ENCODE measurements at regions not wholly inside any gene's neighbourhood (a gene's known extent, or its start where the extent isn't known, plus 50 kb on each side); places are given as distances from the start of the nearest gene placed in this dataset.

DNA sequence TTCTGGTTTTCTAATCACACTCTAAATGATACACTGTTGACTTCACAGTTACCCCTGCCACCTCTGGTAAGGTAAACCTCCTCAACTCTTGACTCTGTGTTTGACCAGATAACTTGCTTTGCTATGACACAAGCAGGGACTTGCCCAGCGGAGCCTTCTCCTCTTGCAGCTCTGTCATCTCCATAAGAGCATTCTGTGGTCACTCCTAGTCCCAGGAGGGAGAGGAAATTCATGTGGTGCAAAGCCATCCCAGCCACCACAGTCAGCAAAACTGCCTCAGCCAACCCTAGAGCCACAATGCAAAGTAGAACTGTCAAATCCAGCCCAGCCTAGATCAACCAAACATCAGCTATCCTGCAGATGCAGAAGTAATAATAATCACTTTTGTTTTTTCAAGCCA is 144.7 kb upstream of the GADL1 start:
- Histone ChIP-seq H3K4me1 (no peaks in the 10 kb centered on the region), H3K4me3 (no peak overlapping the region), H3K27ac (no peak overlapping the region), H3K36me3 (ENCODE audit: low read depth, missing control alignments) (no peaks in the 10 kb centered on the region), H3K9me3 (no peaks in the 10 kb centered on the region), H3K27me3 (no peaks in the 10 kb centered on the region)
- WGBS, 2 donors: 87 to 92% methylated on average over 1 of the region's 1 CpG
- TF ChIP-seq, protein P1, sequence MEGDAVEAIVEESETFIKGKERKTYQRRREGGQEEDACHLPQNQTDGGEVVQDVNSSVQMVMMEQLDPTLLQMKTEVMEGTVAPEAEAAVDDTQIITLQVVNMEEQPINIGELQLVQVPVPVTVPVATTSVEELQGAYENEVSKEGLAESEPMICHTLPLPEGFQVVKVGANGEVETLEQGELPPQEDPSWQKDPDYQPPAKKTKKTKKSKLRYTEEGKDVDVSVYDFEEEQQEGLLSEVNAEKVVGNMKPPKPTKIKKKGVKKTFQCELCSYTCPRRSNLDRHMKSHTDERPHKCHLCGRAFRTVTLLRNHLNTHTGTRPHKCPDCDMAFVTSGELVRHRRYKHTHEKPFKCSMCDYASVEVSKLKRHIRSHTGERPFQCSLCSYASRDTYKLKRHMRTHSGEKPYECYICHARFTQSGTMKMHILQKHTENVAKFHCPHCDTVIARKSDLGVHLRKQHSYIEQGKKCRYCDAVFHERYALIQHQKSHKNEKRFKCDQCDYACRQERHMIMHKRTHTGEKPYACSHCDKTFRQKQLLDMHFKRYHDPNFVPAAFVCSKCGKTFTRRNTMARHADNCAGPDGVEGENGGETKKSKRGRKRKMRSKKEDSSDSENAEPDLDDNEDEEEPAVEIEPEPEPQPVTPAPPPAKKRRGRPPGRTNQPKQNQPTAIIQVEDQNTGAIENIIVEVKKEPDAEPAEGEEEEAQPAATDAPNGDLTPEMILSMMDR (IDR thresholded peaks at IDR 0.05): no peak
- intact Hi-C loops (cut with DNase I; ENCODE audit: low total_unique reads): no loop called here
- no peak for DNase-seq

DNA sequence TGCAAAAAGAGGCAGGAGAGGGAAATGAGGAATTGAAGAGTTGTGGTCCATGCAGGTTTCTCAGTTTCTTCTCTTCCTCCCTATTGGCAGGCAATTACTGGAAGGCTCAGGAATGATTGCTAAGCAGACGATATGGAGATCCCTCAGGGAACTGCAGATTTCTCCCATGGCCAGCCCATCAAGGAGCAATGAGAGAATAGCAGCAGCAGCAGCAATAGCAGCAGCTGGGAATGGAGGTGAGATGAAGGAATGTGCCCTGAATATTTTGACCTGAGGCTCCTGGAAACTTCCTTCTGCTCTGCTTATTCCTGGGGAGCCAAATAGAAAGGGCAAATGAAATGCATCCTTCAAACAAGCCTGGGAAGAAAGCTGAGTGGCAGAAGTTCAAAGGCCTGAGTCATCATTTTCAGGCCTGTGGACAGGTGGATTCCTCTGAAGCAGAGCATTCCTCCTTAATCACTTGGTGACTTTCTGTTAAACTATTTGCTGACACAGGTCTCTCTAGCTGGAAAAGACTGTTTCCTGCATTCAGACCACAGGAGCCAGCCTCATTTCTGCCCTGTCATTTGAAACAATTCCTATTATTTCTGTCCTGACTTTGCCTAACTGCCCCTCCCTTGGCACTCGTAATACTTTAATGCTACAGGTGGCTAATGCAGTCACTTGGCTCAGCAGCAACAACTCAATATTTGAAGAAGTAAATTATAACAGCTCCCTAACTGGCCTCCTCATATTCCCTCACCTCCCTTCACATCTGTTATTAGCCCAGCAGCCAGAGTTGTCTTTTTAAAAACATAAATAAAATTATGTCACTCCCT is 146.9 kb upstream of the GADL1 start:
- Histone ChIP-seq H3K27me3 (no peaks in the 10 kb centered on the region), H3K27ac (no peak overlapping the region), H3K9me3 (no peaks in the 10 kb centered on the region), H3K36me3 (ENCODE audit: low read depth, missing control alignments) (no peaks in the 10 kb centered on the region), H3K4me3 (no peak overlapping the region), H3K4me1 (no peaks in the 10 kb centered on the region)
- DNase-seq: no peak
- no peak for TF ChIP-seq POLR2A (IDR thresholded peaks at IDR 0.05)
- TF ChIP-seq, protein P1 (IDR thresholded peaks at IDR 0.05): no peak
- intact Hi-C loops (cut with DNase I; ENCODE audit: low total_unique reads): no loop called here
- WGBS, 2 donors: 63 to 68% methylated on average over 2 of the region's 2 CpGs

DNA sequence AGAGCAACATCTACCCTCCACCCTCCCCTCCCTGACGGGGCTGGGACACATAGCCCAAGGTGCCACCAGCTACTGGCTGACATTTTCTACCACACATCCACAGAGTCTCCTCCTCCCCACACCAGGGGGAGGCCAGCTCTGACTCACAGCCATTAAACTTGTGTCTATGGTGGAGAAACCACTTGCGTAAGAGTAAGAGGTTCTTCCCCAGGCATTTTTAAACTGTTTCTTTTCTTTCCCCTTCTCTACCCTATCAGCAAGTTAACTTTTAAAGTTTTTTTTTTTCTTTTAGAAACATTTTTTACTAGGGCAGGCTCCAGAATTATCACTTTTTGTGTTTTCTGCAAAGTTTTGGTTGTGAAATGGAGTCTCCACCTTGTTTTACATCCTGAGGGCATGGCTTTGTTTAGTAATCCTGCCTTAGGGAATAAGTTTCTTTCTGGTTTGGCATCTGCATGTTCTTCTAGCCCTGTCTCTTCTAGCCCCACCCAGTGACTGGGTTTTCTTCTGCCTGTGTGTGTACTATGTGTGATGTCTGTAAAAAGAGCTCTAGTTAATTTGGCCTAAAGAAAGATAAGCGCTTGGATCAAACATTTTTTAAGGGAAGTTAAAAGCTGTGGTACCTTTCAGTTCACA is 148.8 kb upstream of the GADL1 start:
- H3K27ac ChIP-seq: no peak overlapping the region
- 88 to 92% methylated on average over 3 of the region's 3 CpGs for WGBS, 2 donors

DNA sequence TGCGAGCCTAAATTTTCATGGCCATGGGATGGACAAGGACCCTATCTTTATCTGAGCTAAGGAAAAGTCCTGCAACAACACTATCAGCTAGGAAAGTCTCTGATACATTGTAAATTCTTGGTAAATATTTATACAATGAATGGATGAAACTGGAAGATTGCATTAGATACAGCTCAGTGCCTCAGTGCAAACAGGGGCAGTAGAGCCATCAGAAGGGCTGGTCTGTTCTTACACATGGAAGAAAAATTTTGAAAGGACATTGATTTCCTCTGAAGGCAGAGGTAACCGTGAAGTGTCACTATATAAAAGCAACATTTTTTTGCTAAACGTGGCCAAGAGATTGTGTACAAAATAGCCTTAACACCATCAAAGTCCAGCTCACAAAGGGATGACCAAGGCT is 153.2 kb upstream of the GADL1 start:
- DNase-seq: no peak
- 62 to 75% methylated on average over 3 of the region's 3 CpGs for WGBS, 2 donors
- intact Hi-C loops (cut with DNase I; ENCODE audit: low total_unique reads): no loop called here
- Histone ChIP-seq H3K27ac (no peak overlapping the region), H3K36me3 (ENCODE audit: low read depth, missing control alignments) (no peaks in the 10 kb centered on the region), H3K4me1 (no peaks in the 10 kb centered on the region), H3K27me3 (no peaks in the 10 kb centered on the region), H3K9me3 (no peaks in the 10 kb centered on the region), H3K4me3 (no peak overlapping the region)
- TF ChIP-seq POLR2A (IDR thresholded peaks at IDR 0.05): no peak
- TF ChIP-seq, protein P1 (IDR thresholded peaks at IDR 0.05): no peak

More for the DNA sequence above, 148.8 kb upstream of the GADL1 start:
- TF ChIP-seq POLR2A (IDR thresholded peaks at IDR 0.05): no peak
- TF ChIP-seq, protein P1 (IDR thresholded peaks at IDR 0.05): no peak
- H3K4me3 ChIP-seq: no peak overlapping the region
- no peaks in the 10 kb centered on the region for H3K36me3 ChIP-seq (ENCODE audit: low read depth, missing control alignments)
- no peaks in the 10 kb centered on the region for H3K4me1 ChIP-seq
- DNase-seq: no peak
- H3K9me3 ChIP-seq: no peaks in the 10 kb centered on the region
- H3K27me3 ChIP-seq: no peaks in the 10 kb centered on the region
- intact Hi-C loops (cut with DNase I; ENCODE audit: low total_unique reads): no loop called here
